C1 segment of cervical spinal cord (tissue), 14 donors: ENCODE measurements at regions not wholly inside any gene's neighbourhood (a gene's known extent, or its start where the extent isn't known, plus 50 kb on each side); places are given as distances from the start of the nearest gene placed in this dataset.

ENCODE experiments used
- DNase-seq, 14 donors: peaks; one replicate each; lab custom pipeline; 2025; lab: John Stamatoyannopoulos, UW

- no peak for DNase-seq
These were observed 945.5 kb upstream of the AGA start for GRCh38 chr4:178387756-178388155.

GRCh38 chr4:178395798-178396197 is 953.6 kb upstream of the AGA start:
- no peak for DNase-seq

GRCh38 chr4:178412455-178412854 is 970.2 kb upstream of the AGA start:
- DNase-seq = no peak

GRCh38 chr4:178414042-178414441 is 971.8 kb upstream of the AGA start:
- DNase-seq = no peak

- DNase-seq = no peak
These were observed 972.7 kb upstream of the AGA start for GRCh38 chr4:178414881-178415446.

- peak in 1 of 14 donors; percentile 2 for DNase-seq
These were observed 973.7 kb upstream of the AGA start for GRCh38 chr4:178415925-178416324.

GRCh38 chr4:178423366-178423765 is 981.1 kb upstream of the AGA start:
- no peak for DNase-seq

GRCh38 chr4:178426871-178427270 is 984.6 kb upstream of the AGA start:
- DNase-seq = no peak

- DNase-seq = no peak
These were observed 985.4 kb upstream of the AGA start for GRCh38 chr4:178427663-178428062.

GRCh38 chr4:178448372-178449035 is 1006.3 kb upstream of the AGA start:
- DNase-seq = peak in 1 of 14 donors; percentile 61

GRCh38 chr4:178450614-178451013 is 1008.4 kb upstream of the AGA start:
- no peak for DNase-seq

- no peak for DNase-seq
These were observed 1010.8 kb upstream of the AGA start for GRCh38 chr4:178453057-178453456.

GRCh38 chr4:178457286-178457685 is 1015.0 kb upstream of the AGA start:
- DNase-seq = no peak

GRCh38 chr4:178462710-178463109 is 1020.5 kb upstream of the AGA start:
- DNase-seq = no peak

- DNase-seq = no peak
These were observed 1021.5 kb upstream of the AGA start for GRCh38 chr4:178463747-178464146.

- no peak for DNase-seq
These were observed 1029.0 kb upstream of the AGA start for GRCh38 chr4:178470996-178471784.

- no peak for DNase-seq
These were observed 1029.8 kb upstream of the AGA start for GRCh38 chr4:178471994-178472393.

GRCh38 chr4:178480105-178480504 is 1037.9 kb upstream of the AGA start:
- DNase-seq = no peak

GRCh38 chr4:178480881-178481280 is 1038.6 kb upstream of the AGA start:
- DNase-seq = no peak

GRCh38 chr4:178481564-178481963 is 1039.3 kb upstream of the AGA start:
- DNase-seq = no peak

GRCh38 chr4:178523038-178523437 is 1080.8 kb upstream of the AGA start:
- DNase-seq = no peak

- no peak for DNase-seq
These were observed 1093.8 kb upstream of the AGA start for GRCh38 chr4:178535939-178536579.
